ENCODE measurements at regions not wholly inside any gene's neighbourhood (a gene's known extent, or its start where the extent isn't known, plus 50 kb on each side); places are given as distances from the start of the nearest gene placed in this dataset.
"Not testable (repeated sequence)": the region's sequence is repeated elsewhere in the genome, so short reads cannot be mapped to it uniquely, and the experiment has no call there.

DNA sequence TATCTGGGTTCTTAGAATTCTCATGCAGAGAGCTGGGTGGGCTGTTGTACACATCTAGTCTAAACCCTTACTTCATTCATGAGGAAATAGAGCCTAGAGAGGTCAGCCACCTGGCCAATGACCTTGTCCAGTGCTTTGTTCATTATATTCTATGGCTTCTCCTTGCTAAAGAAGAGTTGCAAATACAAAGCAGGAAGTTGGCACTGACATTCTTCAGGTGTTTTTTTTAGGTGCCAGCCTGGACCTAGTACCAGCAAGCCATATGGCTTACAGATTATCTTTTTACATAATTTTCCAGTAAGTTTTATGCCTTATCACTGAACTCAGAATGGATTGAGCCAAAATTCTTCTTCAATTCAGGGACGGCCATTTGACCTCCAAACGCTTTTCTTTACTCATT lies 54.7 kb upstream of the PGM2 start:
- in situ Hi-C loops (cut with MboI; ENCODE audit: low pct_unique_long_range_greater_than_20kb, low sequenced_read_pairs) = no loop called here
- no peak for DNase-seq

DNA sequence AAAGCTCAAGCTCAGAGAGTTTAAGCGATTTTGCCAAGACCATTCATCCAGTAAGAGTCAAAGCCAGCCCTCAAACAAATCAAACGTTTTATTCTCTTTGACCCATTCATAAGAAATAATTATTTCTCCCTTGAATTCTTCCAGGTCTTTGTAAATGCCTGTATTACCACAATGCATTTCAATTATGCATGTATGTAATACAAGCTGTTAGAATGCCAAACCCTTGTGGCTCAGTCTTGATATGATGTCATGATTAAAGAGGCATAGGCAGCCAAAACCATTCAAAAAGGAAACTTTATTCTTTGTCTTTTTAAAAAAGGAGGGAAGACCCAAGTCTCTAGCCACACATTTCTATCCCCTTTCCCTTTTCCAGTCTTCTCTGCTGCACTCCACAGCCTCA lies 56.5 kb upstream of the PGM2 start:
- in situ Hi-C loops (cut with MboI; ENCODE audit: low pct_unique_long_range_greater_than_20kb, low sequenced_read_pairs) = no loop called here
- no peak for DNase-seq

DNA sequence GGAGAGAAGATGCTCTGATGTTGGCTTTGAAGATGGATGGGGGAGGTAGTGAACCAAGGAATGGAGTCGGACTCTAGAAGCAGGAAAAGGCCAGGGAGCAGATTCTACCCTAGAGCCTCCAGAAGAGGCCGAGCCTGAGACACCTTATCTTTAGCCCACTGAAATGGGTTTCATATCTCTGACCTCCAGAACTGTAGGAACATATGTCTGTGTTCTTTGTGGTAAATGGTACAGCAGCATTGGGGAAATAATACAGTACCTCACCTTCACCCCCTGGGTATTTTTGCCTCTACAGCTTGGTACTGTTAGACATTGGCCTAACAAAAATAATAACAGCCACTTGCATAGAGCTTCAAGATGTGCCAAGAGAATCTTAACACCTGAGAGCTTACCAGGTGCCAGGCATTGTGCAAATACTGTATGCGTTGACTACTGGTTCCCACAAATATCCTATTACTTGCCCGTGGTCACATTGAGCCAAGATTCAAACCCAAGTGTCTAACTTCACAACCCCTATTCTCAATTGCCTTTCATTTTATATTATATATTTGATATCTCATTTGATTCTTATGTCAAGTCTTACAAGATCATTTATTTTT lies 57.0 kb upstream of the PGM2 start:
- in situ Hi-C loops (cut with MboI; ENCODE audit: low pct_unique_long_range_greater_than_20kb, low sequenced_read_pairs) = no loop called here
- DNase-seq = no peak

DNA sequence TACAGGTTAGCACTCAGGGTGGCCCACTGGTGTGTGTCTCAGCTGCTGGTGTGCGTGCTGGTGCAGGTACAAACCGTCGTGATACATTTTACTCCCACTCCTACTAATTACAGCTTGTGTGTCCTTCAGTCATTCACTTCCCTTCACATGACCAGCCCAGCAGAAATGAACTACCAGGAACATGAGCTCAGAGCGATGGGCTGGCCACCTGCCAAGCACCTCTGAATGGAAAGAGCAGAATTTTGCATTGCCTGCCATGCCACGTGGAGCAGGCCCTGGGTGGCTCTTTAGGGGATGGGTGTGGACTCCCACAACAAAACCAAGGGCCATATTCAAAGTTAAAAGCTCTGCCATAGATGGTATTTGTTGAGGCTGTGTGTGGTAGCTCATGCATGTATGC lies 58.9 kb upstream of the PGM2 start:
- in situ Hi-C loops (cut with MboI; ENCODE audit: low pct_unique_long_range_greater_than_20kb, low sequenced_read_pairs) = no loop called here
- peak; percentile 89 for DNase-seq

DNA sequence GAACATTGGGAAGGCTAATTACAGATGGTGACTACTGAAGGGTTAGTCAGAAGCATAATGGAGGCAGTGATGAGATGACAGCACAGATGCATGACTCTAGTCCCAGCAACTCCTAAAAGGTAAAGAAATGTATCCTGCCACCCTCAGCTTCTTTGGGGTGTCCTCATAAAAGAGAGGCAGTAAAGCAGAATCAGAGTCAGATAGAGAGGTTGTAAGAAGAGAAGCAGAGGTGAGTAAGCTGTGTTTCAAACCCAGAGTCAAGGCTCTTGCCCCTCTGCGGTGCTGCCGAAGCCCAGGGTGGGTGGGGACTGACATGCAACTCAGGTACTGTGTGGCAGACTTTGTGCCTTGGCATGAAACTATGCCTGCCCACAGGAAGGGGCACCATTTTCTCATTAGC lies 59.5 kb upstream of the PGM2 start:
- in situ Hi-C loops (cut with MboI; ENCODE audit: low pct_unique_long_range_greater_than_20kb, low sequenced_read_pairs) = no loop called here
- DNase-seq = no peak

DNA sequence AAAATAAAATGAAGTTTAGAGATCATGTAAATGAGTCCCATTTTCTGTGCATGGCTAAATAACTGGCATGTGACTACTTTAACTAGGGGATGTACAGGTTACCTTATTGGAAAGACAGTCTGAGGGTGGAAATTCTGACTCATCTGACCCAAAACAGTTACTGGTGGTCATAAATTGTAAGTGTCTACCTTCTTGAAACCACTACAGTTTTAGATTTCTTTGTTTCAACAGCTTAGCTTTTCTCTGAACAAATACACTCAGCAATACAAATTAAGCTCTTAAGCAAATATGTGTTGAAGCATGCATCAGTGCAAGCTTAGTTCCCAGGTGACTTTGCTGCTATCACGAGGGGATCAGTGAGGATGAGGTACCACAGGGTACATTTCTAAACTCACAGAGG lies 60.7 kb upstream of the PGM2 start:
- no peak for DNase-seq
- in situ Hi-C loops (cut with MboI; ENCODE audit: low pct_unique_long_range_greater_than_20kb, low sequenced_read_pairs) = no loop called here

DNA sequence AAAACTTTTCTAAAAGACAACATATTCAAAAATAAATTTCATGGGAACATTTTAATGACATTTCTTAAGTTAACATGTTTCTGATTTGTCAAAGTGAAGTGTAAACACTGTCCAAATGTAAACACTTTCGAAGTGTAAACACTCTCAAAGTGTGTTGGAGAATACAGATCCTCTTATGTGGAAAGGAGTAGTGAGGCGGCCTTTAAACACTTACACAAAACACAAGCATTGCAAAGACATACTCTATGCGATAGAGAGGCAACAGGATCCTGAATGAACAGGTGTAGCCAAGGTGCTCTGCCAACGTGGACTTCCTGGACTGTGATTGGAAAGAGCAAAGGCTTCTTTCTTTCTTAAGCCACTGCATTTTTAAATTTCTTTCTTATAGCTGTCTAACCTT lies 62.7 kb upstream of the PGM2 start:
- DNase-seq = no peak
- in situ Hi-C loops (cut with MboI; ENCODE audit: low pct_unique_long_range_greater_than_20kb, low sequenced_read_pairs) = no loop called here

DNA sequence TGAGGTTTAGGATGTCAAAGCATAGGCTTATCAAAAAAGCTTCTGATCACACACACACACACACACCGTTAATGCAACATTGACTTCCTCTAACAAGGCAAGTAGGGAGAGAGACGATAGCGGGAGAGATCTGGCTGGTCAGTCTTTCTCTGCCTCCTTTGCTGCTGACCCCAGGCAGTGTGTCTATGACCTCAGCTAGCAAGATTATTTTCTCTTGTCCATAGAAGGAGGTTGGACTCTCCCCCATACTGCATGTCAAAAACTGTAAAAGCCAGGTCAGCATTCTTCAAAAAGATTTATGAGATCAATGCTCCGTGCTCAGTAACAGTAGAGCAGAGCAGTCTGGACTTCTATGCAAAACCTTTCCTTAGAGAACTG lies 63.5 kb upstream of the PGM2 start:
- DNase-seq = no peak
- in situ Hi-C loops (cut with MboI; ENCODE audit: low pct_unique_long_range_greater_than_20kb, low sequenced_read_pairs) = no loop called here

DNA sequence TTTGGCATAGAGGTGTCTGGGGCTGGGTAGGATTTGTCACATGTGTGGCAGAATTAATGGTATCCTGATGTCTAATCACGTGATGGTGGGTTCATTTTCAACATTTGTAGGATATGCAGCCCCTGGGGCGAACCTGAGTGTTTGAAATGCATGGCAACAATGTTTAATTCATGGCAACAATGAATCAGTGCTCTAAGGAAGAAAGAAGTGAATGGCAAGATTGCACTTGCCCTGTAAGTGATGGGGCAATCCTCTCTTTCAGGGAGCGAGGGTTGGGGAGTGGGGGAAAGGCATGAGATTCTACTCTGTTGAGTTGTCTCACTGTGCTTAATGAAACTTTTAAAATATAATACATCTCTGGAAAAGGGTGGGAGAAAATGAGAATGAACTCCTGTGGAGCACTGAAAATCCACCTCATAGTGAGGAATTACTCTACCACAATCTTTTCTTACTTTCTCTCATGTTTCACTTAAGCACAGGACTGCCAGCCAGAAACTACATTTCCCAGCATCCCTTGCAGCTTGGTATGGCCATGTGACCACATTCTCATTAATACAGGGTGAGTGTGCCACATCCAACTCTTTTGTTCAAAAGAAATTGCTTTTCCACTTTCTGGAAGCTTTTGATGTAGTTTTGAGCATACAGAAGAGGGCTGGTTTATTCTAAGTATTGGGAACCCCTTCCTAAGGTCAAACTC lies 64.0 kb upstream of the PGM2 start:
- peak; percentile 58 for DNase-seq
- in situ Hi-C loops (cut with MboI; ENCODE audit: low pct_unique_long_range_greater_than_20kb, low sequenced_read_pairs) = no loop called here

DNA sequence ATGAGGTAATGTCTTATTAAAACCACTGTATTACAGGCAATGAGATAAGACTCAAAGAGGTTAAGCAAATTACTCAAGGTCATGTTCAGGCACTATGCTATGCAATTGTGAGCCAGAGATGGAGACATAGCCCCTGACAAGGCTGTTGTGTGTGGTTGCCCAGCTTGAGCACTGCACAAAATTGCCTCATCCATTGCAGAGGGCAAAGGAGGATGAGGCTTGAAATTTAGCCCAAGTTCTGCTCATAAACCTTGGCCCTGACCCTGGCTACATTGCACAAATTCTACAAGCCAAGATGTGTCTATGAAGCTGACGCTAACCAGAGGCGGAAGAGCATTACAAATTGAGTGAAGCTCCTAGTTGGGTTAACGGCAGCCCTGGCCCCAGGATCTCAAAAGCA lies 65.6 kb upstream of the PGM2 start:
- in situ Hi-C loops (cut with MboI; ENCODE audit: low pct_unique_long_range_greater_than_20kb, low sequenced_read_pairs) = no loop called here
- DNase-seq = no peak

DNA sequence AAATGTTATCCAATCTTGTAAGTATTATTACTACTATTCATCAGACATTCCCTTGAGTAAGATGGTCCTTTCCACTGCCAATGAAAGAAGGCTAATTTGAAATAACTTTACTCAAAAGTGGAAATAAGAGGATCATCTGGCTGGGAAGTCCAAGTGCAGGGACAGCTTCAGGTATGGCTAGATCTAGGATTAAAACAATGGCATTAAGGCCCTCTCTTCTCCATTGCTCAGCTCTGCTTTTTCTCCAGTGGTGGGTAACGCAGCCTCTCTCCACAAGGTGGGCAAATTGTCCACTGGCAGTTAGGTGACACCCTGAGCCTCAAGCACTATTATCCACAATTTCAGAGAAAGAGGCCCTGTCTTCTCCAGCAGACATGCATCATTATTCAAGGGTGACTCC lies 66.7 kb upstream of the PGM2 start:
- in situ Hi-C loops (cut with MboI; ENCODE audit: low pct_unique_long_range_greater_than_20kb, low sequenced_read_pairs) = no loop called here
- DNase-seq = no peak

DNA sequence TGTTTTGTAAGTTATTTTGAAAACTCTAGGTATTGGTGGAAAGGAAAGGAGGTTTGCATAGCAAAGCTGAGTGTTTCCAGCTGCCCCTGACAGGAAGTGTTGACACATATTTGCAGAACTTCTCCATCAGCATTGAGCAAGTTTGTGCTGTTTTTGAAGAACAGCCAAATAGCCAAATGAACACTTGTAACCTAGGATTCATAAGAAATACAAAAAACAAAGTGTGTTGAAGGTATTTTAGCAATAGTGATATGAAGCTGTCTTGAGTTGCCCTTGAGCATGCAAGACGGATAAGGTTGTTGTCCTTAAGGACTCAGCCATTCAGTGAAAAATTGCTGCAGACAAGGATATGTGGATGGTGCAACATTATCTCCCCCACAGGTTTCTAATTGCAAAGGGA lies 68.3 kb upstream of the PGM2 start:
- DNase-seq = peak; percentile 89
- in situ Hi-C loops (cut with MboI; ENCODE audit: low pct_unique_long_range_greater_than_20kb, low sequenced_read_pairs) = no loop called here

DNA sequence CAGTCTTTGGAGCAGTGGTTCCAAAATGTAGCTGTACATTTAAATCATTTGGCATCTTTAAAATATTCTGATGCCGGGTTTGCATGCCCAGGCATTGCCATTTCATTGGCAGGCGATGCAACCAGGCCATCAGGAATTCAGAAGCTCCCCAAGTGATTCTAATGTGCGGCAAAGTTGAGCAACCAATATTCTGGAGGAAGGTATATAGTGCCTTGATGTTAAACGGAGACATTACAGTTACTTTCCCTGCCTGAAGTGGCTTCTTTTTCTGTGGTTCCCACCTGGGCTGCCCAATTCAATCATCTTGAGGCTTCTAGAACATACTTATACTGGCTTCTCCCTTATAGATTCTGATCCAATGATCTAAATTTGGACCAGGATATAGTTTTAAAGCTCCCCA lies 68.7 kb upstream of the PGM2 start:
- in situ Hi-C loops (cut with MboI; ENCODE audit: low pct_unique_long_range_greater_than_20kb, low sequenced_read_pairs) = no loop called here
- DNase-seq = no peak

DNA sequence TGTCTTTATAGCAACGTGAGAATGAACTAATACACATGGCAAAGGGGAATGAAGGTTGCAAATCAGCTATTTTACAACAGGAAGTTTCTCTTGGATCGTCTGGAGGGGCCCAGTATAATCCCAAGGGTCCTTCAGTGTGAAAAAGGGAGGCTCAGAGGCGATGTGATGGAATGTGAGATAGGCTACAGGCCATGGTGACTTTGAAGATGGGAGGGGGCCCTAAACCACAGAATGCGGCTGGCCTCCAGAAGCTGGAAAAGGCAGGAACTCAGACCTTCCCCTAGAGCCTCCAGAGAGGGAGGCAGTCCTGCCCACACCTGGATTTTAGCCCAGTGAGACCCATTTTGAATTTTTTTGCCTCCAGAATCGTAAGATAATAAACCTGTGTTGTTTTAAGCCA lies 69.4 kb upstream of the PGM2 start:
- DNase-seq = no peak
- in situ Hi-C loops (cut with MboI; ENCODE audit: low pct_unique_long_range_greater_than_20kb, low sequenced_read_pairs) = no loop called here

DNA sequence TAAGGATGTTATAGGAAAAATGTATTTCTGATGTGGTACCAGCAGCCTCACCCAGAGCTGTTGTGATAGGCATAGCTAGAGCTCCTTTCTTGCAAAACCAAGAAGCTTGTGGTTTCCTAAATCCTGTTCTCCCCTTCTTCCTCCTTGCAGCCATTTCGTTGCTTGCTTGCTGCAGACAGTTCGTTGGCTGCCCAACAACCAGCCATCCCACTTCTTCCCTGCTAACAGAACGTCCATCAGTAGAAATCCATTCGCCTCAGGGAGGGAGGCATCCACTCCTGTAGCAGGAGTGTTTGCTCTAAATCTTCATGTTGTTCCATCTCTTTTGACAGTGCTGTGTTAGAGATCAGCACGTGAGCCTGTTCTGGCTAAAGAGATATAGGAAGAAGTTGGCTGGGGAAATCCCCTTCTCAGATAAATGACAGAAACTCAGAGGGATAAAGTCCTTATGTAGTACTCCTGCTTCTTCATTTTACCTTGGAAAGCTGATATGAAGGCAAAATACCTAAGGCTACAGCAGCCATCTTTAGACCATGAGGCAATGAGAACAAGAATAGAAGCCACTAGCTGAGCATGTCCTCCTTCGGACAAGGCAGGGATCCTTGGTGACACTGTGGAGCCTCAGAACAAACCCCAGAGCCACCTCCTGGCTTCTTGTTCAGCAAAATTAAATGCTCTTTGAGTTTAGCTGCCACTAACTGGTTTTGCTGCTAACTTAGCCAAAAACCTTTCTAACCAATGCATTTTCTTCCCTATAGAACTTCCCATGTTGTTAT lies 68.4 kb upstream of the RELL1 start:
- in situ Hi-C loops (cut with MboI; ENCODE audit: low pct_unique_long_range_greater_than_20kb, low sequenced_read_pairs) = no loop called here
- DNase-seq = peak; percentile 64

DNA sequence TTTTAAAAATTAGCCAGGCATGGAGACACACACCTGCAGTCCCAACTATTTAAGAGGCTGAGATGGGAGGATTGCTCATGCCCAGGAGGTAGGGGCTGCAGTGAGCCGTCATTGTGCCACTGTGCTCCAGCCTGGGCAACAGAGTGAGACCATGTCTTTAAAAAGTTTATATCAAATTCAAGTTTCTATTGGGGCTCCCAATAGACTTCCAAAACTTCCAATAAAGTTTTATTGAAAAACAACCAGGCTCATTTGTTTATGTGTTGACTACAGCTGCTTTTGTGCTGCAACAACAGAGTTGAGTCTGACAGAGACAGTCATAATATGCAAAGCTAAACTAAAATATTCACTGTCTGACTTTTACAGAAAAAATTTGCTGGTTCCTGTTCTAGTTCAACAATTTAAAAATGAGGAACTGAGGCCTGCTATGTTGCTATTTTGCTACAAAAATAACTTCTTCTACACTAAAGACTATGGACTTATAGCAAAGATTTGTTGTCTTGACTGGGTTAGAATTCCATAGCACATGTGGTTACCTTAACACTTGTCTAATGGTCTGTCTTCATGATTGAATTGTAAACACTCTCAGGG lies 63.3 kb upstream of the RELL1 start:
- in situ Hi-C loops (cut with MboI; ENCODE audit: low pct_unique_long_range_greater_than_20kb, low sequenced_read_pairs) = no loop called here
- DNase-seq = peak; percentile 60

DNA sequence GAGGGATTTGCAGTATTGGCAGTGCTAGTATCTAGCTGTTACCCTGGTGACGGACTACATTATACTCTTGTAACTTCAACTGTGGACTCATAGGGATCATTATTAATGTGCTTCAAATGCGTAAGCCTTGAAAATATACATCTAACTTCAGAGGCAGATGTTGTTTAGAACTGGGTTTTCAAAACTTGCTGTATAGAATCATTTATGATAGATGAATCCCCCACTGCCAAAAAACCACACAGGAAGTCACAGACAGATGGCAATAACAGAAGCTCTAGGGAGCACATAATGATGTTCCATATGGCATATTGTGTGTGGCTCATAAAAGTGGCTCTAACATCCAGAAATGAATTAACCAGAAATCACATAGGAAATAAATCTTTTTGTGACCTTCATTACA lies 62.3 kb upstream of the RELL1 start:
- in situ Hi-C loops (cut with MboI; ENCODE audit: low pct_unique_long_range_greater_than_20kb, low sequenced_read_pairs) = no loop called here
- peak; percentile 94 for DNase-seq

DNA sequence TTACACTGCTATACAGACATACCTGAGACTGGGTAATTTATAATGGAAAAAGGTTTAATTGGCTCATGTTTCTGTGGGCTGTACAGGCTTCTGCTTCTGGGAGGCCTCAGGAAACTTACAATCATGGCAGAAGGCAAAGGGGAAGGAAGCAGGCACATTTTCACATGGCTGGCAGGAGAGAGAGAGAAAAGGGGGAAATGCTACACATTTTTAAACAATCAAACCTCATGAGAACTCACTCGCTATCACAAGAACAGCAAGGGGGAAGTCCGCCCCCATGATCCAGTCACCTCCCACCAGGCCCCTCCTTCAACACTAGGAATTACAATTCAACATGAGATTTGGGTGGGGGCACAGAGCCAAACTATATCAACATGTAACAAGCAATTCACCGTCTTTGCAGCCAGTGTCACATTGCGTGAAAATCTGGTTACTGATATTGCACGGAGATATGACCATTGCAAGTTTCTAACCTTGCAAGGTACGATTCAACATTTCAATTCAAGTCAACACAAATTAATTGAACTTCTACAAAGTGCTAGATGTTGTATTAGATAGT lies 61.7 kb upstream of the RELL1 start:
- DNase-seq = peak; percentile 96
- in situ Hi-C loops (cut with MboI; ENCODE audit: low pct_unique_long_range_greater_than_20kb, low sequenced_read_pairs) = no loop called here

DNA sequence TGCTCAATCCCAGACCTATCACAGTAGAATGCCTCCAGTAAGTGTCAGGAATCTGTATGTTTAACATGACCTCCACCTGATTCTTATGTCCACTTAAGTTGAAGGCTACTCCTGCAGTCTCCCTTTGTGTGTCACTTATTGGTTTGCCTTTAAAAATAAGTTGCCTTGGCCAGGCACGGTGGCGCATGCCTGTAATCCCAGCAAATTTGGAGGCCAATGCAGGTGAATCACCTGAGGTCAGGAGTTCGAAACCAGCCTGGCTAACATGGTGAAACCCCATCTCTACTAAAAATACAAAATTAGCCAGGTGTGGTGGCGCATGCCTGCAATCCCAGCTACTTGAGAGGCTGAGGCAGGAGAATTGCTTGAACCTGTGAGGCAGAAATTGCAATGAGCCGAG lies 60.7 kb upstream of the RELL1 start:
- in situ Hi-C loops (cut with MboI; ENCODE audit: low pct_unique_long_range_greater_than_20kb, low sequenced_read_pairs); DNase-seq: not testable (repeated sequence)

DNA sequence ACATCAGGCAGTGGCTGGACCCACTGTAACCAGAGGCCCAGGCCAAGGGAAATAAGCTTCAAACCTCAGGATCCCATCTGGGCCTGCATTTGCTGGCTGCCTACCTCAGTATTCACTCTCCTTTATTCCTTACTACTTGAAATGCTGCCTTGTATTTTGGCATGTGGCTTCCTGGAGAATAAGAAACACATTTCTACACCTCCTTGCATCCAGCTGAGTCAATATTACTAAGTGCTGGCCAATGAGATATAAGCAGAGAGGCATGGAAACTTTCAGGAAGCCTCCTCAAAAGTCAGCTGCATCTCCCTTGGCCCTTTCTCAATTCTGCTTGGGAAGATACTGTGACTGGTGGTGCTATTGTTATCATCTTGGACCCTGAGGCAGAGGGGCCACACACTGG lies 59.8 kb upstream of the RELL1 start:
- in situ Hi-C loops (cut with MboI; ENCODE audit: low pct_unique_long_range_greater_than_20kb, low sequenced_read_pairs) = no loop called here

More for the DNA sequence above, 59.8 kb upstream of the RELL1 start:
- DNase-seq = no peak
